HepG2 (cell line): ENCODE measurements at regions not wholly inside any gene's neighbourhood (a gene's known extent, or its start where the extent isn't known, plus 50 kb on each side); places are given as distances from the start of the nearest gene placed in this dataset.

Experiments
- ATAC-seq: fragments of 200-7000 bp; cut with Tn5 transposase; 3 replicates; pipeline ENCODE4 v1.9.1; 2020; ENCODE audit warnings: mild to moderate bottlenecking, moderate library complexity
- BruUV-seq: library from RNA; stranded (reverse); fragments of 400-500 nt; replicated peaks from 2 replicates; lab custom pipeline; 2021; lab: Mats Ljungman, UMichigan
- CTCF ChIA-PET: fragments of 300-600 bp; formaldehyde crosslinking; extraction: SDS; loops from one replicate; lab custom pipeline; 2021; ENCODE audit warnings: low total read pairs, inconsistent platforms, low intra/inter-chr PET ratio; lab: Yijun Ruan, JAX
- POLR2A ChIA-PET: fragments of 350-600 bp; sonication (Branson Sonifier 250); formaldehyde crosslinking; loops from one replicate; lab custom pipeline; 2020; ENCODE audit warnings: antibody characterized with exemption, inconsistent platforms; lab: Yijun Ruan, JAX
- DNase-seq: peaks from one replicate; pipeline ENCODE4 v3.0.0-alpha.2; 2015; ENCODE audit warnings: low spot score
- FAIRE-seq: peaks from 3 replicates; lab custom pipeline; 2011; peaks lifted over from hg19 to GRCh38; lab: Jason Lieb, UNC
- H2AFZ ChIP-seq: one replicate; pipeline ENCODE4 v1.6.1; 2011; ENCODE audit warnings: low read length, inconsistent platforms
- H3K27ac ChIP-seq: fragments of 300-600 bp; 3 replicates; pipeline ENCODE4 v1.8.0; 2011; ENCODE audit warnings: mixed run types, mild to moderate bottlenecking, mixed read lengths, low read length, inconsistent platforms; ENCODE audit not compliant: insufficient read depth; ENCODE audit errors: extremely low read length
- H3K27me3 ChIP-seq, 2 experiments: fragments of 200-600 bp in 1 of 2; 2 replicates in 1 of 2; 3 replicates in 1 of 2; pipeline versions ENCODE4 v1.6.0 to v1.8.0; 2011; ENCODE audit warnings: low read length in 2 of 2, mild to moderate bottlenecking in 2 of 2, moderate library complexity in 2 of 2, inconsistent platforms in 1 of 2; ENCODE audit not compliant: insufficient read depth in 2 of 2, control insufficient read depth in 1 of 2
- H3K36me3 ChIP-seq, 2 experiments: fragments of 200-600 bp in 1 of 2; replicated peaks in 1 of 2; 2 replicates in 1 of 2; 3 replicates in 1 of 2; pipeline versions ENCODE4 v1.5.1 to v1.8.0; 2011; ENCODE audit warnings: low read length in 2 of 2, inconsistent platforms in 1 of 2; ENCODE audit not compliant: insufficient read depth in 2 of 2, control insufficient read depth in 1 of 2
- H3K4me1 ChIP-seq: 2 replicates; pipeline ENCODE4 v1.5.1; 2012; ENCODE audit warnings: low read length, inconsistent platforms; ENCODE audit not compliant: insufficient read depth
- H3K4me2 ChIP-seq: 2 replicates; pipeline ENCODE4 v1.6.0; 2011; ENCODE audit warnings: low read depth, low read length, inconsistent platforms
- H3K4me3 ChIP-seq, 3 experiments: fragments of 200-600 bp in 1 of 3; sonication (generic), shearing (Covaris generic) in 1 of 3; replicated peaks in 1 of 3; 2 replicates each; pipeline ENCODE4 v1.5.1; 2011 to 2016; ENCODE audit warnings: low read length in 3 of 3, inconsistent platforms in 2 of 3, low read depth in 2 of 3, mild to moderate bottlenecking in 2 of 3, control low read depth in 1 of 3, mixed read lengths in 1 of 3; ENCODE audit not compliant: insufficient read depth in 1 of 3
- H3K79me2 ChIP-seq: one replicate; pipeline ENCODE4 v1.6.1; 2011; ENCODE audit warnings: low read length, inconsistent platforms; ENCODE audit not compliant: insufficient read depth
- H3K9ac ChIP-seq: 2 replicates; pipeline ENCODE4 v1.6.0; 2011; ENCODE audit warnings: mild to moderate bottlenecking, low read depth, low read length, inconsistent platforms; ENCODE audit not compliant: insufficient read depth
- H3K9me3 ChIP-seq: 2 replicates; pipeline ENCODE4 v1.5.1; 2012; ENCODE audit warnings: mild to moderate bottlenecking, low read length
- H4K20me1 ChIP-seq: 2 replicates; pipeline ENCODE4 v1.6.0; 2011; ENCODE audit warnings: inconsistent platforms, mild to moderate bottlenecking, low read length, moderate library complexity; ENCODE audit not compliant: insufficient read depth
- ELF4 ChIP-seq: sonication (generic); formaldehyde crosslinking; IDR thresholded peaks from 2 replicates; pipeline ENCODE4 v1.5.0; 2020; ENCODE audit warnings: missing genetic modification reagents, mild to moderate bottlenecking, moderate library complexity, borderline replicate concordance
- HNRNPH1 ChIP-seq: fragments of 200-400 bp; formaldehyde crosslinking; optimal IDR thresholded peaks from 2 replicates; pipeline ENCODE3; 2017; ENCODE audit warnings: mild to moderate bottlenecking, low read depth, low read length
- NFATC3 ChIP-seq: sonication (generic); formaldehyde crosslinking; IDR thresholded peaks from 2 replicates; pipeline ENCODE4 v1.5.1; 2020; ENCODE audit warnings: mild to moderate bottlenecking, missing genetic modification reagents
- POLR2G ChIP-seq: fragments of 200-400 bp; formaldehyde crosslinking; IDR thresholded peaks from 2 replicates; pipeline ENCODE4 v1.6.1; 2018; ENCODE audit warnings: mild to moderate bottlenecking, low read depth, low read length, moderate library complexity
- ZNF292 ChIP-seq: sonication (generic); formaldehyde crosslinking; IDR thresholded peaks from 2 replicates; pipeline ENCODE4 v1.8.1; 2022; ENCODE audit warnings: mild to moderate bottlenecking, low read depth, missing genetic modification reagents, borderline replicate concordance
- ZNF563 ChIP-seq: sonication (generic); formaldehyde crosslinking; IDR thresholded peaks from 2 replicates; pipeline ENCODE4 v1.8.0; 2022; ENCODE audit warnings: mild to moderate bottlenecking, moderate library complexity, missing genetic modification reagents
- WGBS: methylation state at CpG from one replicate; pipeline ENCODE4 v1.1.6; 2017; ENCODE audit warnings: low lambda C conversion rate; 5-methylcytosine and 5-hydroxymethylcytosine counted together
- in situ Hi-C: cut with HindIII; loops from 2 replicates; pipeline ENCODE4 v1.10.0; 2017; ENCODE audit warnings: low pct_unique_long_range_greater_than_20kb; ENCODE audit not compliant: extremely low pct_ligation_motif_present
- intact Hi-C: fragments of 100-400 bp; cut with micrococcal nuclease; formaldehyde crosslinking; loops from one replicate; pipeline ENCODE4 v1.10.0; 2022; ENCODE audit not compliant: unreplicated experiment
- TF ChIP-seq, protein P1 (sequence below): sonication (generic); formaldehyde crosslinking; IDR thresholded peaks from 2 replicates; pipeline ENCODE4 v1.4.0; 2020; ENCODE audit warnings: missing genetic modification reagents
- TF ChIP-seq, protein P2 (sequence below): sonication (generic); formaldehyde crosslinking; IDR thresholded peaks from 2 replicates; pipeline ENCODE4 v1.4.0; 2020; ENCODE audit warnings: missing genetic modification reagents
- TF ChIP-seq, protein P3 (sequence below): sonication (generic); formaldehyde crosslinking; IDR thresholded peaks from 2 replicates; pipeline ENCODE4 v1.4.0; 2020; ENCODE audit warnings: missing genetic modification reagents

DNA sequence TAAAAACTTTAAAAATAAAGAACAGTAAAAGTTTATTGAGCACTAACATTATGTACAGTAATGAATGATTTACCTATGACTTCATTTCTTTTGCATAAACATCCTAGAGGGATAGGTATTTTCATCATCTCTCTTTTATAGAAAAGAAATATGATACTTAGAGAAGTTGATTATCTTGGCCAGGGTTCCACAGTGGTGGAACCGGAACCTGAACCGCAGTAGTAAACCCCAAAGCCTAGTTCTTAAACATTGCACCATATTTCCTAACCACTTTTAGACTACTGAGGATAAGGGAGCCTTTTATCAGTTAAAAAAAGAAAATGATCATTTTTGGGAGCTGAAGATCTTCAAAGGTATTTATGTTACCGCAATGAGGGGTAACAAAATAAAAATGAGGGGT, 205.7 kb upstream of the SGCD start:
- TF ChIP-seq ELF4 (no peak), NFATC3 (CRISPR knock-in tag) (no peak), ZNF563 (CRISPR knock-in tag) (no peak), POLR2G (no peak), ZNF292 (CRISPR knock-in tag) (no peak), HNRNPH1 (no peak)
- TF ChIP-seq, protein P1, sequence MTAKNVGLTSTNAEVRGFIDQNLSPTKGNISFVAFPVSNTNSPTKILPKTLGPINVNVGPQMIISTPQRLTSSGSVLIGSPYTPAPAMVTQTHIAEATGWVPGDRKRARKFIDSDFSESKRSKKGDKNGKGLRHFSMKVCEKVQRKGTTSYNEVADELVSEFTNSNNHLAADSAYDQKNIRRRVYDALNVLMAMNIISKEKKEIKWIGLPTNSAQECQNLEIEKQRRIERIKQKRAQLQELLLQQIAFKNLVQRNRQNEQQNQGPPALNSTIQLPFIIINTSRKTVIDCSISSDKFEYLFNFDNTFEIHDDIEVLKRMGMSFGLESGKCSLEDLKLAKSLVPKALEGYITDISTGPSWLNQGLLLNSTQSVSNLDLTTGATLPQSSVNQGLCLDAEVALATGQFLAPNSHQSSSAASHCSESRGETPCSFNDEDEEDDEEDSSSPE (CRISPR knock-in tag), result no peak
- TF ChIP-seq, protein P2, sequence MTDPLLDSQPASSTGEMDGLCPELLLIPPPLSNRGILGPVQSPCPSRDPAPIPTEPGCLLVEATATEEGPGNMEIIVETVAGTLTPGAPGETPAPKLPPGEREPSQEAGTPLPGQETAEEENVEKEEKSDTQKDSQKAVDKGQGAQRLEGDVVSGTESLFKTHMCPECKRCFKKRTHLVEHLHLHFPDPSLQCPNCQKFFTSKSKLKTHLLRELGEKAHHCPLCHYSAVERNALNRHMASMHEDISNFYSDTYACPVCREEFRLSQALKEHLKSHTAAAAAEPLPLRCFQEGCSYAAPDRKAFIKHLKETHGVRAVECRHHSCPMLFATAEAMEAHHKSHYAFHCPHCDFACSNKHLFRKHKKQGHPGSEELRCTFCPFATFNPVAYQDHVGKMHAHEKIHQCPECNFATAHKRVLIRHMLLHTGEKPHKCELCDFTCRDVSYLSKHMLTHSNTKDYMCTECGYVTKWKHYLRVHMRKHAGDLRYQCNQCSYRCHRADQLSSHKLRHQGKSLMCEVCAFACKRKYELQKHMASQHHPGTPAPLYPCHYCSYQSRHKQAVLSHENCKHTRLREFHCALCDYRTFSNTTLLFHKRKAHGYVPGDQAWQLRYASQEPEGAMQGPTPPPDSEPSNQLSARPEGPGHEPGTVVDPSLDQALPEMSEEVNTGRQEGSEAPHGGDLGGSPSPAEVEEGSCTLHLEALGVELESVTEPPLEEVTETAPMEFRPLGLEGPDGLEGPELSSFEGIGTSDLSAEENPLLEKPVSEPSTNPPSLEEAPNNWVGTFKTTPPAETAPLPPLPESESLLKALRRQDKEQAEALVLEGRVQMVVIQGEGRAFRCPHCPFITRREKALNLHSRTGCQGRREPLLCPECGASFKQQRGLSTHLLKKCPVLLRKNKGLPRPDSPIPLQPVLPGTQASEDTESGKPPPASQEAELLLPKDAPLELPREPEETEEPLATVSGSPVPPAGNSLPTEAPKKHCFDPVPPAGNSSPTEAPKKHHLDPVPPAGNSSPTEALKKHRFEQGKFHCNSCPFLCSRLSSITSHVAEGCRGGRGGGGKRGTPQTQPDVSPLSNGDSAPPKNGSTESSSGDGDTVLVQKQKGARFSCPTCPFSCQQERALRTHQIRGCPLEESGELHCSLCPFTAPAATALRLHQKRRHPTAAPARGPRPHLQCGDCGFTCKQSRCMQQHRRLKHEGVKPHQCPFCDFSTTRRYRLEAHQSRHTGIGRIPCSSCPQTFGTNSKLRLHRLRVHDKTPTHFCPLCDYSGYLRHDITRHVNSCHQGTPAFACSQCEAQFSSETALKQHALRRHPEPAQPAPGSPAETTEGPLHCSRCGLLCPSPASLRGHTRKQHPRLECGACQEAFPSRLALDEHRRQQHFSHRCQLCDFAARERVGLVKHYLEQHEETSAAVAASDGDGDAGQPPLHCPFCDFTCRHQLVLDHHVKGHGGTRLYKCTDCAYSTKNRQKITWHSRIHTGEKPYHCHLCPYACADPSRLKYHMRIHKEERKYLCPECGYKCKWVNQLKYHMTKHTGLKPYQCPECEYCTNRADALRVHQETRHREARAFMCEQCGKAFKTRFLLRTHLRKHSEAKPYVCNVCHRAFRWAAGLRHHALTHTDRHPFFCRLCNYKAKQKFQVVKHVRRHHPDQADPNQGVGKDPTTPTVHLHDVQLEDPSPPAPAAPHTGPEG, result no peak
- TF ChIP-seq, protein P3, sequence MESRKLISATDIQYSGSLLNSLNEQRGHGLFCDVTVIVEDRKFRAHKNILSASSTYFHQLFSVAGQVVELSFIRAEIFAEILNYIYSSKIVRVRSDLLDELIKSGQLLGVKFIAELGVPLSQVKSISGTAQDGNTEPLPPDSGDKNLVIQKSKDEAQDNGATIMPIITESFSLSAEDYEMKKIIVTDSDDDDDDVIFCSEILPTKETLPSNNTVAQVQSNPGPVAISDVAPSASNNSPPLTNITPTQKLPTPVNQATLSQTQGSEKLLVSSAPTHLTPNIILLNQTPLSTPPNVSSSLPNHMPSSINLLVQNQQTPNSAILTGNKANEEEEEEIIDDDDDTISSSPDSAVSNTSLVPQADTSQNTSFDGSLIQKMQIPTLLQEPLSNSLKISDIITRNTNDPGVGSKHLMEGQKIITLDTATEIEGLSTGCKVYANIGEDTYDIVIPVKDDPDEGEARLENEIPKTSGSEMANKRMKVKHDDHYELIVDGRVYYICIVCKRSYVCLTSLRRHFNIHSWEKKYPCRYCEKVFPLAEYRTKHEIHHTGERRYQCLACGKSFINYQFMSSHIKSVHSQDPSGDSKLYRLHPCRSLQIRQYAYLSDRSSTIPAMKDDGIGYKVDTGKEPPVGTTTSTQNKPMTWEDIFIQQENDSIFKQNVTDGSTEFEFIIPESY (CRISPR knock-in tag), result no peak
- TF ChIP-seq, all 625 proteins: peak for 0
- FAIRE-seq (no peak), DNase-seq (no peak), ATAC-seq (no peak)
- ChIA-PET POLR2A (no interaction called here), CTCF (no interaction called here)
- in situ Hi-C loops (no loop called here), intact Hi-C loops (no loop called here)
- Histone ChIP-seq H3K4me1 (no peaks in the 10 kb centered on the region), H3K36me3 (no peaks in the 10 kb centered on the region), H2AFZ (no peak overlapping the region), H3K9ac (no peak overlapping the region), H3K27me3 (no peaks in the 10 kb centered on the region), H3K27ac (no peak overlapping the region), H3K9me3 (no peaks in the 10 kb centered on the region), H3K79me2 (no peaks in the 10 kb centered on the region), H4K20me1 (no peaks in the 10 kb centered on the region), H3K4me3 (no peak overlapping the region), H3K4me2 (no peak overlapping the region)
- BruUV-seq, result no TSS peak
- WGBS, result 2% methylated on average over 3 of the region's 3 CpGs
